K562 (cell line): ENCODE measurements at regions not wholly inside any gene's neighbourhood (a gene's known extent, or its start where the extent isn't known, plus 50 kb on each side); places are given as distances from the start of the nearest gene placed in this dataset.

Experiments
- ATAC-seq: fragments of 200-7000 bp; cut with Tn5 transposase; 3 replicates; pipeline ENCODE4 v1.9.1; 2020; ENCODE audit warnings: moderate library complexity
- BruUV-seq: library from RNA; stranded (reverse); fragments of 400-500 nt; replicated peaks from 2 replicates; lab custom pipeline; 2021; lab: Mats Ljungman, UMichigan
- CTCF ChIA-PET: fragments of 300-600 bp; formaldehyde crosslinking; extraction: SDS; loops from one replicate; lab custom pipeline; 2021; ENCODE audit warnings: low intra/inter-chr PET ratio; lab: Yijun Ruan, JAX
- POLR2A ChIA-PET: fragments of 300-600, 350-650 bp; sonication (Branson Sonifier 250); formaldehyde crosslinking; extraction: SDS; loops from one replicate; lab custom pipeline; 2021; ENCODE audit warnings: antibody characterized with exemption, inconsistent platforms; lab: Yijun Ruan, JAX
- DNase-seq, 4 experiments: peaks; one replicate each; pipeline versions ENCODE4 v3.0.0 to v3.0.0-alpha.2; 2011 to 2018; ENCODE audit warnings: low spot score in 3 of 4, mixed read lengths in 3 of 4; ENCODE audit errors: extremely low read depth in 1 of 4
- FAIRE-seq: peaks from 2 replicates; lab custom pipeline; 2011; peaks lifted over from hg19 to GRCh38; lab: Jason Lieb, UNC
- H2AFZ ChIP-seq: 2 replicates; pipeline ENCODE4 v1.6.0; 2011; ENCODE audit warnings: low read depth, low read length, control low read depth, inconsistent platforms
- H3K27ac ChIP-seq: fragments of 200-600 bp; 3 replicates; pipeline ENCODE4 v1.8.0; 2011; ENCODE audit warnings: low read depth, mild to moderate bottlenecking, control low read depth, inconsistent platforms, low read length, moderate library complexity, mixed read lengths; ENCODE audit errors: extremely low read depth
- H3K27me3 ChIP-seq, 2 experiments: fragments of 300-600 bp in 1 of 2; 2 replicates in 1 of 2; 3 replicates in 1 of 2; pipeline versions ENCODE4 v1.6.0 to v1.8.0; 2011; ENCODE audit warnings: inconsistent platforms in 2 of 2, low read length in 2 of 2, mild to moderate bottlenecking in 1 of 2, mixed read lengths in 1 of 2, moderate library complexity in 1 of 2; ENCODE audit not compliant: control insufficient read depth in 2 of 2, insufficient read depth in 2 of 2
- H3K36me3 ChIP-seq: fragments of 300-600 bp; 3 replicates; pipeline ENCODE4 v1.8.0; 2011; ENCODE audit warnings: mild to moderate bottlenecking, low read length, inconsistent platforms; ENCODE audit not compliant: control insufficient read depth, insufficient read depth
- H3K4me1 ChIP-seq, 2 experiments: fragments of 200-600 bp in 1 of 2; replicated peaks in 1 of 2; 2 replicates in 1 of 2; 3 replicates in 1 of 2; pipeline versions ENCODE4 v1.5.1 to v1.8.0; 2011; ENCODE audit warnings: inconsistent platforms in 2 of 2, low read length in 2 of 2, mild to moderate bottlenecking in 1 of 2, mixed read lengths in 1 of 2, moderate library complexity in 1 of 2; ENCODE audit not compliant: control insufficient read depth in 2 of 2, insufficient read depth in 2 of 2
- H3K4me2 ChIP-seq: 2 replicates; pipeline ENCODE4 v1.6.1; 2011; ENCODE audit warnings: low read length, control low read depth, inconsistent platforms, mixed read lengths; ENCODE audit not compliant: insufficient read depth
- H3K4me3 ChIP-seq: fragments of 200-600 bp; sonication (generic), shearing (Covaris generic); 2 replicates; pipeline ENCODE4 v1.5.1; 2016; ENCODE audit warnings: control low read depth, inconsistent platforms
- H3K79me2 ChIP-seq: fragments of 200-600 bp; 3 replicates; pipeline ENCODE4 v1.8.0; 2011; ENCODE audit warnings: low read length, inconsistent platforms; ENCODE audit not compliant: control insufficient read depth, insufficient read depth
- H3K9ac ChIP-seq, 2 experiments: 2 replicates each; pipeline versions ENCODE4 v1.6.0 to v1.6.1; 2011; ENCODE audit warnings: low read depth in 2 of 2, low read length in 2 of 2, control low read depth in 1 of 2, inconsistent platforms in 1 of 2, mild to moderate bottlenecking in 1 of 2, mixed read lengths in 1 of 2; ENCODE audit not compliant: insufficient read depth in 1 of 2
- H3K9me1 ChIP-seq: one replicate; pipeline ENCODE4 v1.6.0; 2011; ENCODE audit warnings: inconsistent platforms, mild to moderate bottlenecking, low read length, moderate library complexity; ENCODE audit not compliant: control insufficient read depth, insufficient read depth
- H3K9me3 ChIP-seq: replicated peaks from 2 replicates; pipeline ENCODE4 v1.5.1; 2011; ENCODE audit warnings: low read depth, low read length, inconsistent platforms; ENCODE audit not compliant: control insufficient read depth, insufficient read depth
- H4K20me1 ChIP-seq: replicated peaks from 2 replicates; pipeline ENCODE4 v1.6.1; 2011; ENCODE audit warnings: low read length, inconsistent platforms, mixed read lengths; ENCODE audit not compliant: control insufficient read depth, insufficient read depth
- ARID3A ChIP-seq: IDR thresholded peaks from 2 replicates; pipeline ENCODE4 v1.6.1; 2012; ENCODE audit warnings: low read depth, low read length, improper control_type of control experiment, borderline replicate concordance
- ATF6 ChIP-seq: sonication (generic); formaldehyde crosslinking; IDR thresholded peaks from 2 replicates; pipeline ENCODE4 v1.4.0; 2020; ENCODE audit warnings: mild to moderate bottlenecking, missing genetic modification reagents
- FUS ChIP-seq: fragments of 200-400 bp; formaldehyde crosslinking; optimal IDR thresholded peaks from 2 replicates; pipeline ENCODE3; 2017; ENCODE audit warnings: low read depth, low read length
- MXD1 ChIP-seq: fragments of 250-450 bp; sonication (Bioruptor Pico); IDR thresholded peaks from 2 replicates; pipeline ENCODE4 v1.8.0; 2021; ENCODE audit warnings: borderline replicate concordance, mild to moderate bottlenecking, moderate library complexity; ENCODE audit not compliant: poor library complexity, severe bottlenecking
- SMAD4 ChIP-seq: fragments of 250-450 bp; sonication (Bioruptor Pico); conservative IDR thresholded peaks from 2 replicates; pipeline ENCODE4 v1.8.0; 2021; ENCODE audit warnings: inconsistent platforms, mild to moderate bottlenecking, moderate library complexity
- YBX1 ChIP-seq: fragments of 450-650 bp; IDR thresholded peaks from 2 replicates; pipeline ENCODE4 v1.7.1; 2016; ENCODE audit warnings: mild to moderate bottlenecking
- ZNF280A ChIP-seq: fragments of 450-650 bp; IDR thresholded peaks from 2 replicates; pipeline ENCODE4 v1.6.1; 2018; ENCODE audit warnings: mild to moderate bottlenecking, low read depth; ENCODE audit not compliant: partially characterized antibody
- ZNF561 ChIP-seq: fragments of 450-650 bp; formaldehyde crosslinking; conservative IDR thresholded peaks from 2 replicates; pipeline ENCODE4 v1.4.0; 2020; ENCODE audit warnings: mild to moderate bottlenecking, moderate library complexity
- ZNF740 ChIP-seq, 3 experiments: fragments of 200-800 bp in 1 of 3; sonication (Bioruptor generic) in 1 of 3; sonication (generic) in 1 of 3; formaldehyde crosslinking in 1 of 3; IDR thresholded peaks; 2 replicates each; pipeline versions ENCODE4 v1.6.1 to v1.8.0; 2016 to 2022; ENCODE audit warnings: mild to moderate bottlenecking in 2 of 3, missing compliant biosample characterization in 2 of 3, missing genetic modification characterization in 2 of 3, missing genetic modification reagents in 1 of 3
- WGBS: fragments of 100-300 bp; shearing (Covaris generic); methylation state at CpG from one replicate; pipeline ENCODE4 v1.1.6; 2016; ENCODE audit warnings: low coverage, mixed read lengths; ENCODE audit not compliant: insufficient coverage; ENCODE audit errors: missing lambda C conversion rate; 5-methylcytosine and 5-hydroxymethylcytosine counted together
- in situ Hi-C: fragments of 300-500 bp; cut with MboI; formaldehyde crosslinking; loops from 4 replicates; pipeline ENCODE4 v1.15.0; 2018; ENCODE audit warnings: inconsistent platforms, mixed read lengths
- intact Hi-C: fragments of 100-400 bp; cut with micrococcal nuclease; formaldehyde crosslinking; loops from 2 replicates; pipeline ENCODE4 v1.14.2; 2022

GRCh38 chr16:6170022-6170421, 1072.4 kb upstream of the EEF2KMT start:
- no peaks in the 10 kb centered on the region; the same call in 1 of the 2 replicates for H4K20me1 ChIP-seq
- no peaks in the 10 kb centered on the region for H3K36me3 ChIP-seq
- WGBS: 0% methylated on average over 5 of the region's 5 CpGs
- H3K4me1 ChIP-seq: no peaks in the 10 kb centered on the region
- no peaks in the 10 kb centered on the region for H3K79me2 ChIP-seq
- POLR2A ChIA-PET: interaction anchor here (1.0 kb wide), 1 partner anchor 21 kb away, joined by 3 read pairs; no protein-coding TSS in a partner anchor
- intact Hi-C loops (no loop called here), in situ Hi-C loops (no loop called here)
- DNase-seq: no peak
- no peak for FAIRE-seq
- BruUV-seq: no TSS peak
- H2AFZ ChIP-seq: no peak overlapping the region
- CTCF ChIA-PET: no interaction called here
- H3K4me3 ChIP-seq: no peak overlapping the region
- no peak overlapping the region for H3K4me2 ChIP-seq
- H3K9ac ChIP-seq: no peak overlapping the region
- H3K27ac ChIP-seq: no peak overlapping the region
- no peak for ATAC-seq
- no peaks in the 10 kb centered on the region for H3K9me3 ChIP-seq
- H3K9me1 ChIP-seq: no peaks in the 10 kb centered on the region
- no peaks in the 10 kb centered on the region; a peak in 1 of 5 replicates for H3K27me3 ChIP-seq
- no peak for TF ChIP-seq ARID3A
- no peak for TF ChIP-seq ZNF740 (CRISPR knock-in tag; IDR thresholded peaks at IDR 0.05)
- TF ChIP-seq ZNF740 (tag; IDR thresholded peaks at IDR 0.05): no peak
- no peak for TF ChIP-seq MXD1 (CRISPR knock-in tag)
- no peak for TF ChIP-seq SMAD4 (CRISPR knock-in tag)
- no peak for TF ChIP-seq ZNF561
- no peak for TF ChIP-seq YBX1
- no peak for TF ChIP-seq FUS
- no peak for TF ChIP-seq ZNF280A
- no peak for TF ChIP-seq ATF6 (CRISPR knock-in tag)
